ENCODE measurements at regions not wholly inside any gene's neighbourhood (a gene's known extent, or its start where the extent isn't known, plus 50 kb on each side); places are given as distances from the start of the nearest gene placed in this dataset.

GRCh38 chr7:156474241-156474743 is 166.3 kb upstream of the RNF32 start:
- H3K4me1 ChIP-seq: no peaks in the 10 kb centered on the region
- no peak for TF ChIP-seq CTCF (IDR thresholded peaks at IDR 0.05)
- no peak for TF ChIP-seq POLR2A (IDR thresholded peaks at IDR 0.05)
- no peak for TF ChIP-seq POLR2AphosphoS5 (IDR thresholded peaks at IDR 0.05)
- no peak for DNase-seq (ENCODE audit: low spot score in 2 of 2)
- intact Hi-C loops (cut with DNase I; ENCODE audit: low total_unique reads): no loop called here
- H3K36me3 ChIP-seq: no peaks in the 10 kb centered on the region
- H3K9me3 ChIP-seq: no peaks in the 10 kb centered on the region
- no peak overlapping the region for H3K27ac ChIP-seq
- H3K4me3 ChIP-seq: no peak overlapping the region
- no peaks in the 10 kb centered on the region for H3K27me3 ChIP-seq

DNA sequence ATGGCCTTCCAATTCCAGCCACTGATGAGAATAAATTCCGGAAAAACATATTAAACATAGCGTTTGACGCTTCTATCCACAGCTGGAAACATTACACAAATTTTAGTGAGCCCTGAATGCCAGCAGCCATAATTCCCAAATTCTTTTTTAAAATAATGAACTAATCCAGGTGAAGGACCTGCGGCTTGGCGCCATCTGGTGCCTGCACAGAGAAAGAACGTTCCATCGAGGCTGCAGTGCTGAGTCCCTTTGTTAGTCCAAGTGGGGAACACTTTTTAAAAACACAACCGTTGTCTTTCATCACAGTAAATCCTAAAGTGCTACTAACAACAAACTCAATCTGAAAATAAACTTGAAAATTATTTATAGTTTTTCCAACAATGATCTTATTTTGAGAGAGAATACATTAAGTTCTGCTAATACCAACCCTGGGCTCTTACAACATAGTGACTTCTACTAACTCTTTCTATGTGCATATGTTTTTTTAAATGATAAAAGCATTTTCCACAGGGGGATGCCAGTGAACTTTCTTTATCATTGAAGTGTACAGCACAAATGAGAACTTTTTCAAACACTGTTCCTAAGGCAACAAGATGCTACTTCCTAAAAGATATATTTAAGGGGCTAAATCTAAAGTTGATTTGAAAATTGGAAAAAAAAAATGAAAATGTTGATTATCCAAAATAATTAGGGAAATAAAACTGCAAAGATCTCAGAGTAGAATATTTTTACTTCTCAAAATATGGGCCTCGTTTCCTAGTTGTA is 166.9 kb upstream of the RNF32 start:
- Histone ChIP-seq H3K36me3 (no peaks in the 10 kb centered on the region), H3K27me3 (no peaks in the 10 kb centered on the region), H3K9me3 (no peaks in the 10 kb centered on the region), H3K4me1 (no peaks in the 10 kb centered on the region), H3K4me3 (no peak overlapping the region), H3K27ac (no peak overlapping the region)
- intact Hi-C loops (cut with DNase I; ENCODE audit: low total_unique reads): no loop called here
- TF ChIP-seq CTCF (IDR thresholded peaks at IDR 0.05) (peak in 2 of 3 donors; percentile 42 to 59), POLR2A (IDR thresholded peaks at IDR 0.05) (no peak)
- DNase-seq (ENCODE audit: low spot score in 2 of 2): peak in 1 of 2 donors; percentile 37

GRCh38 chr7:156472267-156472666 is 168.3 kb upstream of the RNF32 start:
- Histone ChIP-seq H3K27me3 (no peaks in the 10 kb centered on the region), H3K9me3 (no peaks in the 10 kb centered on the region), H3K27ac (no peak overlapping the region), H3K4me1 (no peaks in the 10 kb centered on the region), H3K4me3 (no peak overlapping the region), H3K36me3 (no peaks in the 10 kb centered on the region)
- no peak for TF ChIP-seq POLR2AphosphoS5 (IDR thresholded peaks at IDR 0.05)
- TF ChIP-seq CTCF (IDR thresholded peaks at IDR 0.05): no peak
- no peak for TF ChIP-seq POLR2A (IDR thresholded peaks at IDR 0.05)
- DNase-seq (ENCODE audit: low spot score in 2 of 2): no peak
- intact Hi-C loops (cut with DNase I; ENCODE audit: low total_unique reads): no loop called here

DNA sequence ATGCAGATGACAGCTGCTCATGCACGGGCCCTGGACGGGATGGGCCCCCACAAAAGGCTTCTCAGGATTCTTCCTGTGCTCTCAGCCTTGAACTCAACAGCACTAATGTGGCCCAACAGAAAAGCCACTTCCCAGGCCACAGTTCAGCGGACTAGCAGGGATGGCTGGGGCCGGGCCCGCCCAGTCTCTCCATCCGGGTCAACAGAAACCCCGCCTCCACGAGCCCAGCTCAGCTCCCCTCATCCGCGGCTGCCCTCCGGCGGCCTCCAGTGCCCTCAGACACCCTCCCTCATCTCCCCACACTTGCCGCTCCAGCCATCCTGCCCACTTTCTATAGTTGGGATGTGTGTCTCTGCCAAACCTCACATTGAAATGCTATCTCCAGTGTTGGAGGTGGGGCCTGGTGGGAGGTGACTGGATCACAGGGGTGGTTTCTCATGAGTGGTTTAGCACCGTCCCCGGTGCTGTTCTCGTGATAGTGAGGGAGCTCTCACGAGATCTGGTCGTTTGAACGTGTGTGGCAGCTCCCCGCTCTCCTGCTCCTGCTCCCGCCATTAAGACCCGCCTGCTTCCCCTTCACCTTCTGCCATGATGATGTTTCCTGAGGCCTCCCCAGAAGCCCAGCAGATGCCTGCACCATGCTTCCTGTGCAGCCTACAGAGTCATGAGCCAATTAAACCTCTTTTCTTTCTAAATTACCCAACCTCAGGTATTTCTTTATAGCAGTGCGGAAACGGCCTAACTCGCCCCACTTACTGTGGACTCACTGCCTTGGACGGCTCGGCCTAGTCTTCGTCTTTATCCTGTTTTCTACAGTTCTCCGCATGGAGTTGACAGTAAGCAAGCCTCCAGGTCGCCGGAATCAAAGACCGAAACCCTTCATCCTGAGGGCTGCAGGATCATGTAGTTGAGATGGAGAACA is 169.9 kb upstream of the RNF32 start:
- Histone ChIP-seq H3K4me3 (no peak overlapping the region), H3K9me3 (no peaks in the 10 kb centered on the region), H3K27ac (no peak overlapping the region), H3K27me3 (no peaks in the 10 kb centered on the region), H3K36me3 (no peaks in the 10 kb centered on the region), H3K4me1 (no peaks in the 10 kb centered on the region)
- DNase-seq (ENCODE audit: low spot score in 2 of 2): no peak
- no peak for TF ChIP-seq CTCF (IDR thresholded peaks at IDR 0.05)
- no peak for TF ChIP-seq POLR2A (IDR thresholded peaks at IDR 0.05)
- TF ChIP-seq POLR2AphosphoS5 (IDR thresholded peaks at IDR 0.05): no peak
- intact Hi-C loops (cut with DNase I; ENCODE audit: low total_unique reads): no loop called here

Measured in breast epithelium (tissue), 4 donors.